OCI-LY7 (cell line): ENCODE measurements at regions not wholly inside any gene's neighbourhood (a gene's known extent, or its start where the extent isn't known, plus 50 kb on each side); places are given as distances from the start of the nearest gene placed in this dataset.

Experiments used
- BruUV-seq: library from RNA; stranded (reverse); fragments of 400-500 nt; replicated peaks from 2 replicates; lab custom pipeline; 2021; lab: Mats Ljungman, UMichigan
- CTCF ChIA-PET: fragments of 300-600 bp; sonication (Branson Sonifier 250); formaldehyde crosslinking; loops from one replicate; lab custom pipeline; 2022; ENCODE audit warnings: antibody characterized with exemption; ENCODE audit not compliant: unreplicated experiment; lab: Charles Lee
- POLR2A ChIA-PET: fragments of 300-600 bp; sonication (Branson Sonifier 250); formaldehyde crosslinking; loops from one replicate; lab custom pipeline; 2022; ENCODE audit warnings: antibody characterized with exemption; lab: Charles Lee
- DNase-seq: peaks from one replicate; pipeline ENCODE4 v3.0.0-alpha.2; 2015; ENCODE audit warnings: low spot score
- H2AFZ ChIP-seq: fragments of 200-600 bp; sonication (generic), shearing (Covaris generic); 2 replicates; pipeline ENCODE4 v1.6.1; 2014; ENCODE audit warnings: mild to moderate bottlenecking, antibody characterized with exemption, low read length, moderate library complexity
- H3K27ac ChIP-seq: fragments of 200-600 bp; sonication (generic); 2 replicates; pipeline ENCODE4 v1.5.1; 2014; ENCODE audit warnings: mixed run types, low read depth, mild to moderate bottlenecking, moderate library complexity, low read length, inconsistent platforms; ENCODE audit not compliant: poor library complexity, severe bottlenecking
- H3K36me3 ChIP-seq: fragments of 200-600 bp; sonication (generic); 2 replicates; pipeline ENCODE4 v1.6.1; 2014; ENCODE audit warnings: mild to moderate bottlenecking, antibody characterized with exemption, low read length, moderate library complexity, mixed read lengths; ENCODE audit not compliant: insufficient read depth
- H3K4me1 ChIP-seq: fragments of 200-600 bp; sonication (generic); 2 replicates; pipeline ENCODE4 v1.5.1; 2014; ENCODE audit warnings: mild to moderate bottlenecking, low read length; ENCODE audit not compliant: insufficient read depth, poor library complexity, severe bottlenecking
- H3K4me2 ChIP-seq: fragments of 200-600 bp; sonication (generic); 2 replicates; pipeline ENCODE4 v1.6.1; 2014; ENCODE audit warnings: mild to moderate bottlenecking, low read length
- H3K4me3 ChIP-seq: fragments of 200-600 bp; sonication (generic); 2 replicates; pipeline ENCODE4 v1.5.1; 2014; ENCODE audit warnings: mild to moderate bottlenecking, low read depth, low read length; ENCODE audit not compliant: poor library complexity, severe bottlenecking
- H3K79me2 ChIP-seq: fragments of 200-600 bp; sonication (generic); 2 replicates; pipeline ENCODE4 v1.6.1; 2016; ENCODE audit warnings: low read depth, mild to moderate bottlenecking, low read length, moderate library complexity, mixed read lengths; ENCODE audit not compliant: insufficient read depth
- H3K9me2 ChIP-seq: fragments of 200-600 bp; sonication (generic); 2 replicates; pipeline ENCODE4 v1.6.1; 2016; ENCODE audit warnings: mild to moderate bottlenecking, low read length, mixed read lengths; ENCODE audit not compliant: insufficient read depth
- H3K9me3 ChIP-seq: fragments of 200-600 bp; sonication (generic); 2 replicates; pipeline ENCODE4 v1.6.1; 2014; ENCODE audit warnings: mild to moderate bottlenecking, mixed run types, low read length, mixed read lengths
- H4K20me1 ChIP-seq: fragments of 200-600 bp; sonication (generic); 2 replicates; pipeline ENCODE4 v1.6.1; 2014; ENCODE audit warnings: mild to moderate bottlenecking, antibody characterized with exemption, low read length, moderate library complexity, mixed read lengths; ENCODE audit not compliant: insufficient read depth
- CTCF ChIP-seq: fragments of 200-600 bp; sonication (generic); conservative IDR thresholded peaks from 2 replicates; pipeline ENCODE4 v1.5.1; 2014; ENCODE audit warnings: mild to moderate bottlenecking, antibody characterized with exemption, low read length, moderate library complexity, mixed read lengths
- EZH2phosphoT487 ChIP-seq: fragments of 200-600 bp; sonication (generic); IDR thresholded peaks from 2 replicates; pipeline ENCODE4 v1.6.1; 2018; ENCODE audit warnings: low read depth, borderline replicate concordance, mild to moderate bottlenecking, mixed run types, antibody characterized with exemption, low read length, moderate library complexity, mixed read lengths
- intact Hi-C: fragments of 100-400 bp; cut with micrococcal nuclease; formaldehyde crosslinking; loops from one replicate; pipeline ENCODE4 v1.10.0; 2022; ENCODE audit not compliant: unreplicated experiment

GRCh38 chr20:40600441-40601219 is 88.4 kb downstream of the MAFB start:
- intact Hi-C loops = no loop called here
- no peak overlapping the region for H2AFZ ChIP-seq
- no peak overlapping the region for H3K4me3 ChIP-seq
- no peaks in the 10 kb centered on the region for H4K20me1 ChIP-seq
- ChIA-PET POLR2A (no interaction called here), CTCF (interaction anchor here (0.6 kb wide), 1 partner anchor 535 kb away, joined by 4 read pairs; no protein-coding TSS in a partner anchor)
- no peaks in the 10 kb centered on the region for H3K36me3 ChIP-seq
- H3K9me2 ChIP-seq = no peaks in the 10 kb centered on the region
- no peak overlapping the region for H3K4me2 ChIP-seq
- TF ChIP-seq CTCF (no peak), EZH2phosphoT487 (no peak)
- no TSS peak for BruUV-seq
- no peak overlapping the region for H3K27ac ChIP-seq
- no peak for DNase-seq
- no peaks in the 10 kb centered on the region for H3K79me2 ChIP-seq
- 0 out of 2 replicates have a peak, but pooled peaks cover 4% of the 10 kb centered on the region for H3K9me3 ChIP-seq
- H3K4me1 ChIP-seq = no peaks in the 10 kb centered on the region

GRCh38 chr20:40599987-40600386 is 89.0 kb downstream of the MAFB start:
- Histone ChIP-seq H3K27ac (no peak overlapping the region), H4K20me1 (no peaks in the 10 kb centered on the region), H3K4me2 (no peak overlapping the region), H3K9me2 (no peaks in the 10 kb centered on the region), H3K4me1 (no peaks in the 10 kb centered on the region), H3K9me3 (0 out of 2 replicates have a peak, but pooled peaks cover 4% of the 10 kb centered on the region), H3K4me3 (no peak overlapping the region), H3K79me2 (no peaks in the 10 kb centered on the region), H2AFZ (no peak overlapping the region), H3K36me3 (no peaks in the 10 kb centered on the region)
- no TSS peak for BruUV-seq
- CTCF ChIA-PET = no interaction called here
- intact Hi-C loops = no loop called here
- TF ChIP-seq EZH2phosphoT487 (no peak), CTCF (no peak)
- no peak for DNase-seq
- POLR2A ChIA-PET = no interaction called here

- H3K36me3 ChIP-seq = no peaks in the 10 kb centered on the region
- ChIA-PET CTCF (no interaction called here), POLR2A (no interaction called here)
- no peak overlapping the region for H3K27ac ChIP-seq
- TF ChIP-seq CTCF (no peak), EZH2phosphoT487 (no peak)
- no peaks in the 10 kb centered on the region for H3K79me2 ChIP-seq
- no peak overlapping the region for H2AFZ ChIP-seq
- intact Hi-C loops = no loop called here
- BruUV-seq = no TSS peak
- no peaks in the 10 kb centered on the region for H3K9me2 ChIP-seq
- H3K4me1 ChIP-seq = no peaks in the 10 kb centered on the region
- no peaks in the 10 kb centered on the region for H3K9me3 ChIP-seq
- H3K4me2 ChIP-seq = no peak overlapping the region
- H4K20me1 ChIP-seq = no peaks in the 10 kb centered on the region
- no peak for DNase-seq
- no peak overlapping the region for H3K4me3 ChIP-seq
Observed at GRCh38 chr20:40592941-40593340, 96.1 kb downstream of the MAFB start.
